ENCODE measurements at regions not wholly inside any gene's neighbourhood (a gene's known extent, or its start where the extent isn't known, plus 50 kb on each side); places are given as distances from the start of the nearest gene placed in this dataset.

DNA sequence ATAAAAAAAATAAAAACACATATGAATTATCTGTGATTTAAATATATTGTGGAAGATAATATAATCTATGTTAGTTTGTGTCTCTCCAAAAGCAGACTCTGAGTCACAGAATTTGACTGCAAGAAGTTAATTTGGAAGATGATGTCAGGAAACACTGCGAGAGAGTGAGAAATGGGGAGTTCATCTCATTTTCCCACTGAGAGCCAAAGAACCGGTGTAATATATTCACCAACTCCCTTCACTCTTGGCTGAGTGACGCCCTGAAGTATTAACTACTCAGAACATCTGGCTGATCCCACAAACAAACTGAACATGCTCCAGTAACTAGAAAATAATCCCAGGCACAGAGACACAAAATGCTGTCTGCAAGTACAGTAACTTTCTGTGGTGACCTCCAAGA, 345.8 kb upstream of the SPANXN1 start (continued):
- TF ChIP-seq PHF8 (conservative IDR thresholded peaks at IDR 0.05; ENCODE audit: low read depth, low read length), result no peak
- TF ChIP-seq TAF7 (optimal IDR thresholded peaks at IDR 0.05; ENCODE audit: borderline replicate concordance, low read depth, low read length), result no peak
- no peak for TF ChIP-seq MAFK (IDR thresholded peaks at IDR 0.05; ENCODE audit: low read depth, low read length)
- TF ChIP-seq HDAC6 (IDR thresholded peaks at IDR 0.05; ENCODE audit: low read depth, low read length), result no peak
- TF ChIP-seq BCL11A (IDR thresholded peaks at IDR 0.05; ENCODE audit: low read depth in 2 of 2, low read length in 2 of 2), result no peak
- TF ChIP-seq NANOG (IDR thresholded peaks at IDR 0.05; ENCODE audit: insufficient read depth, low read depth, low read length, poor library complexity, severe bottlenecking), result no peak
- no peak for TF ChIP-seq JUND (IDR thresholded peaks at IDR 0.05; ENCODE audit: low read length)
- TF ChIP-seq RXRA (IDR thresholded peaks at IDR 0.05; ENCODE audit: insufficient read depth, low read depth, low read length), result no peak

Data from H1 (cell line).